ENCODE measurements at regions not wholly inside any gene's neighbourhood (a gene's known extent, or its start where the extent isn't known, plus 50 kb on each side); places are given as distances from the start of the nearest gene placed in this dataset.

DNA sequence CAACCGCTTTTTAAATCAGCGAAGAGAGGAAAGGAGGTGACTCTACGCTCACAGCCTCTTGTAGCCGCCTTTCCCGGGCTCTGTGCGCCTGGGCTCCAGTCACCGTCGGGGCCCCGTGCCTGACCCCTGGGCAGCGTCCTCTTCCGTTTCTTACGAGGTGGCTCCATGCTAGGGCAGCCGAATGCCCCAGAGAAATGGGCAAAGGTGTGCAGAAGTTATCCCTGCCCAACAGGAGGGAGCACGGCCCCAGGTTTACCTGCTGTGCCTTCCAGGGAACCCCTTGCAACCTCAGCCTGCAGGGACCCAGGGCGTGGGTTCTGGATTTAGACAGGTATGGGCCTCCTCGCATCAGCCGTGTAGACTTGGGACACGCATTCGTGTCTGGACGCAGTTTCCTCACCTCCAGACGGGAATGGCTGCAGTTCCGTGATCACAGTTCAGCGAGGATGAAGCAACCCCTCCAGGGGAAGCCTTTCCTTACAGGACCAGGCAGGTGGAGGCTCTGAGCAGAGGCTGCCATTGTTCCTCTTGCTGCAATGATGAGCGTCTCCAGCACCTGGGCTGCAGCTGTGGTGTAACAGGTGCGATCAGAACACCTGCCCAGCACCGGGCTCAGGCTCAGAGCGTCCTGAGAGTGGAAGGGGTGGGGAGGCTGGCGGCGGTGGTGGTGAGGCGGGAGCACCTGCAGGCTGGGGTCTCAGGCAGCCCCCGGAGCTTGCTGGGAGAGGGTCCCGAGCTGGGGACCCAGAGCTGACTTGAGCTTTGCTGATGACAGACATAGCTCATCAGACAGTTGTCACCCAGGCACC lies 81.3 kb upstream of the BHLHE23 start:
- no peak for DNase-seq

DNA sequence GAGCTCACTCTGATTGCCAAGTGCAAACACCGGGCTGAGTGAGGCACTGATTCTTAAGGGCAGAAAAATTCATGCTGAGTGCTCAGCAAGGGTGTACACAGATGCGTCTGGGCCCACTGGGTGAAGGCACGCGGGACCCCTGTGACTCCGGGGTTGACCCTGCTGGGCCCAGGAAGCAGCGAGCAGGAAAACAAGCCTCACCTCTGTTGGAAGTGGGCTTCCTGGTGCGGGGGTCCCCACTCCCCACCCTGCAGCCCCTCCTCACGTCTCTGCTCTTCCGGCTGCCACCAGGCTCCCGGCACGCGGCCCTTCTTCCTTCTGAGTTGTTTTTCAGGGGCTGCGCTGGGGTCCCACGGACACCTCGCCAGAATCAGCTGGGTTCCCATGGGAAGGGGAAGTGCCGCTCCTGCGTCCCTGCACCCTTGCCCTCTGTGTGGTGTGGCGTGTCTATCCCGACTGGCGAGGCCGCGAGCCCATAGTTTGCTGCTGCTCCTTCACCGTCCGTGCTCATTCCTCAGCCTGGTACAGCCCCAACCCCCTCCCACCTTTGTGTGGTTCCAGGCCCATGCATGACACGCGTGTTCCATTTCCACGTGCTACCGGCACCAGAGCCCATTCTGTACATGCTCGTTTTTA lies 80.6 kb upstream of the BHLHE23 start:
- DNase-seq = no peak

DNA sequence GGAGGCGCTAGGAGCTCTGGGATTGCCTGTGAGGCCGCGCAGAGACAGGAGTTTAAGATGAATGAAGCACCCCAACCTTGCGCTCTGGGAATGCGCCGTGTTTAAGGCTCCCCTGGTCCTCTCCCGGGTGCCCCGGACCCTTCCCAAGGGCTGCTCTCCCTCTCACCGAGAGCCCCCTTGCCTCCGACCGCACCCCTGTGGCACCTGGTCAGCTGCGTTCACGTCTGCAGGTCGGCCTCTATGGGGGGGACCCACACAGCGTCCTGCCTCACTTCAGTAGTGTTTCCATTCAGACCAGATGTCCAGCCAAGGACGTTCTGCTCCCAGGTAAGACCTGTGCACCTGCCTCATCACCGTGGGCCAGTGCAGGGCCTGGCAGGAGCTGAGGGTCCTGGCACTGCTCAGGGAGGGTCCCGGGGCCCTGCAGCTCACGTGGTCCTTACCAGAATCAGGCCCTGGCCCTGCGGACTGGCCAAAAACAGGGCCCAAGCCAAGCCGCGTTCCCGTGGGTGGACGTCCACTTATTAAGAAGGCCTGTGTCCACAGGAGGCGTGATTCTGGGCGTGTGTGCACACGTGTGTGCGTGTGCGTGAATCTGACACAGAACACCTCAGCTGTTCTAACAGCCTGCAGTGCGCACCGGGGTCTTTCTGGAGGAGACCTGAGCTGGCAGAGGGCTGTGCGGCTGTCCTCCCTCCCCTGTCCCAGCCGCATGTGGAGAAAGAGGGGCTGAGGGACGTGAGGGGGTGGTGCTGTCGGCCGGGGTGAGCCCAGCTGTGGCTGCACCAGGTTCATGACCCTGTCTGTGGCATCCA lies 79.9 kb upstream of the BHLHE23 start:
- DNase-seq = no peak

DNA sequence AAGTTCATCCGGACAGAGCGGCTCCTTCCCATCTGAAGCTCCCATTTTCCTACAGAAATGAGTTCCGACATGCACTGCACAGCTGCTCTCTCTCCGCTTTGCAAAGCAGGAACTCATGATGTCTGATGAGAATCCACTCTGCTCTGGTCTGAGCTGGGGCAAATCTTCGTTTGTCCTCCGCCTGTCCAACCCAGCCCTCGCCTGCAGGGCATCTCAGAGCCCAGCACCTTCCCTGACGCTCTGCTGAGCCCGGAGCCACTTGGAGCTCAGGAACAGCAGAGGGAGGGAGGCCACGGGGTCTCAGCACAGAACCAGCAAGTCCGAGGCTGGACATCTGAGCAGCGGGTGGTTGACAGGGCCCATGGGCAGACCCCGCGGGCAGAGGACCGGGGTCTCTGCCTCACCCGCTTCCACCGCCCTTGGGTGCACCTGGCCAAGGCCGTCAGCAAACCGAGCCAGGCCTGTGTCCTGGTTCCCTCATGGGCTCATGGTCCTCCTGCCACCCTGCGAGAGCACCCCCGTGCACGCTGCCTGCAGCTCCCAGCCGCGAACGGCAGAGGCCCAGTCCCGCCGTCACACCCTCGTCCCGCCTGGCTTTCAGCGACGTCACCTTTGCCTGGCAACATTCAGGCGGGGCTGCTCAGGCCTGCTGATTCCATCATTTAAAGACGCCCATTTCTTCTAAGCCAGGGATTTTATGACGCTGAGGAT lies 78.5 kb upstream of the BHLHE23 start:
- DNase-seq = no peak

DNA sequence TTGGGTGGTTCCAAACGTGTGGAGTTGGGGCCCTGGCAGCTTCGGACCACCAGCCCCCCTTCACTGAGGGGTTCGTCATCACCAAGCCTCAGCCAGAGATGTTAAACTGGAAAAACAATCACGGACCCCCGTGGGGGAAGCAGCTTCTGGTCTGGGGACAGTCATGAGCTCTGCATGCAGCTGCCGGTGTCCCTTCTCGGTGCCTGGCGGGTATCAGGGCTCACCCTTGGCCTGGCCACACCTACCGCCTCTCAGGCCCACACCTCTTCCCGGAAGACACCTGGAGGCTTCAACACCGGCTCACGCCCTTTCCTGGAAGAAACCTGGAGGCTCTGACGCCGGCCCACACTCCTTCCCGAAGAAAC lies 77.8 kb upstream of the BHLHE23 start:
- DNase-seq = no peak

DNA sequence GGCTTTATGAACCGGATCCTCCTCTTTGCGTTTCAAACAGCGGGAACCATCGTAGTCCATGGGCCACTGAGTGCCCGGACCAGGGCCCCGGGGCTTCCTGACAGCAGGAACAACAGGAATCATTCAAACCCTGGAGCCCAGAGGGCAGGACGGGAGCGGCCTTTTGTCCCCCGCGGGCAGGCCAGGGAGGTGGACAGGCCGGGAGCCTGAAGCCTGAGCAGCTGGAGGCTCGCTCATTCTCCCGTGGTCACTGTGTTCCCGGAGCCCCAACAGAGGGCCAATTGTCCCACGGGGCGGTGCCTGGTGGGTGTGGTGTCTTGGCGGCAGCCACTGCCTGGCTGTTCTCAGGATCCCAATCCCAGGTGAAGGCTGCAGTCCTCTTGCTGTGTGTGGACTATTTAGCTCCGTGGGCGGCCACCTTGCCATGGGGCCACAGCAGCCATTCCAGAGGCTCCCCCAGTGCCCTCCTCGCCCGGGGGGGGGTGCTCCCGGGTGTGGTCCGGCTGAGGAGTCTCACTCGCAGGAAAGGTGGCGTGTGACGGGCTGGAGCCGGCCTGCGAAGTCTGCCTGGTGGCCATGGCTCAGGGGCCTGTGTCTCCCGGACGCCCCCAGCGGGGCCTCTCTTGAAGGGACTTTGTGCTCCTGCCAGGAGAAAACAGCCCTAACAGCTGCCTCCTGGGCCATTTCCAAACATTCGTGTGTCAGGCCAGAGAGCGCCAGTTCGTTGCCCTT lies 77.2 kb upstream of the BHLHE23 start:
- DNase-seq = no peak

DNA sequence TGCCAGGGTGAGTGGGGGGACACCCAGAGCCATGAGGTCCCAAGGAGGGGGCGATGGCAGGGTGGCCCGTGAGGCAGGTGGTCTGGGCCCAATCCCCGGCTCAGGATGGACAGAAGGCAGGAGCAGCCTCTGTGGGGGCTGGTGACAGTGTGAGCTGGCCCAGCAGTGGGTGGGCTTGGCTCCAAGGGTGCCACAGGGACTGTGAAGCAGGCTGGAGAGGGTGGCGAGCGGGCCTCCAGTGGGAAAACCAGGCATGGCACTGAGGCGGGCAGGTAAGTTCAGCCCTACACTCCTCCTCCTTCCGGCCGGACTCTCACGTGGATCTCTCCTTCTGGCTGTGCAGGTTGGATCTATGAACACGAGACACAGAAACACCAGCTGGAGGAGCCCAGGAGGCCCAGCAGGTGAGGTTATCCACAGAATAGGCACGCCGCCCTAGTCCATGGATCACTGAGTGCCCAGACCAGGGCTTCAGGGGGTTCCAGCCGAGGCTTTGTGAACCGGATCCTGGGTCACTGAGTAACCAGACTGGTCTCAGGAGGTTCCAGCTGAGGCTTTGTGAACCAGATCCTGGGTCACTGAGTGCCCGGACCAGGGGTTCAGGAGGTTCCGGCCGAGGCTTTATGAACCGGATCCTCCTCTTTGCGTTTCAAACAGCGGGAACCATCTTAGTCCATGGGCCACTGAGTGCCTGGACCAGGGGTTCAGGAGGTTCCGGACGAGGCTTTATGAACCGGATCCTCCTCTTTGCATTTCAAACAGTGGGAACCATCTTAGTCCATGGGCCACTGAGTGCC lies 76.4 kb upstream of the BHLHE23 start:
- no peak for DNase-seq

DNA sequence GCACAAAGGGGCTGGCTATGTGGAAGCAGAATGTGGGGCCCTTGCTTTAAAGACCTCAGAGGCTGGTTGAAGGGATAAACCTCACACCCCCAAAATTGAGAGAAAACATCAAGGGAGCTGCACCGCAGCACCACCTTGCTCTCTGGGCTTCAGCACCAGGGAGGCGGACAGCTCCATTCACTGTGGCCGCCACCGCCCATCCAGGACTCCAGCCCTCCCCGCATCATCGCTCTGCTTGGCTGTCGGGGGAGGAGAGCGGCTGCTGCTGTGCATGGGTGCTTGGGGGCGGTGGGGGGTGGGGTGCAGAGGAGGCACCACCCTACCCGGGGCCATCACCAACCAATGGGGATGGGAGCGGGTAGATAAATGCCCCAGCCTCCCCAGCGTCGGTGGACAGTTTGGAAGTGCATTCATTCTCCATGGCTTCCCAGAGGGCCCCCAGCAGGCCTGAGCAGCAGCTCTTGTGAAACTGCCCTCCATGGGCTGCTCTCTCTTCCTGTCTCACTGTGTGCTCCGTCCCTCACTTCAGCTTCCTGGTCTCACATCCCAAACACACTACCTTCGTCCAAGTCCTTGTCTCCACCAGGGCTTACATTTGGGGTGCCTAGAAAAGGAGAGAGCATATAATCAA lies 75.7 kb upstream of the BHLHE23 start:
- DNase-seq = peak; percentile 52

DNA sequence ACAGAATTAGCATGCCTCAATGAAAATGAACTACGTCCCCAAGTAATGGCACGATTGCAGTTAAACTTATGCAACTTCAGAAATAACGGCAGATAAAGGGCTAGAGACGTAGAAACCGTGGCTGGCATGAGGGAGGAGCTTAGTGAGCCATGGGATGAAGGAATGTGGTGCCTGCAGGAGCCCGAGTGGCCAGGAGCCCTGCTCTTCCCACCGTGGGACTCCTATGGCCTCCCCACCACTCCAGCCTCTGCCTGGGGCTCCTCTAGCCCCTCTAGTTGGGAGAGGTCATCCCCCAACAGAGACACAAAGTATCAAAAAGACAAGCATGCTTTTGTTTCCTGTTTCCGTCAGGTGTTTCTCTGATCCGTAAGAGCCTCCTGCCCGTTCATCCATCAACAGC lies 75.1 kb upstream of the BHLHE23 start:
- no peak for DNase-seq

DNA sequence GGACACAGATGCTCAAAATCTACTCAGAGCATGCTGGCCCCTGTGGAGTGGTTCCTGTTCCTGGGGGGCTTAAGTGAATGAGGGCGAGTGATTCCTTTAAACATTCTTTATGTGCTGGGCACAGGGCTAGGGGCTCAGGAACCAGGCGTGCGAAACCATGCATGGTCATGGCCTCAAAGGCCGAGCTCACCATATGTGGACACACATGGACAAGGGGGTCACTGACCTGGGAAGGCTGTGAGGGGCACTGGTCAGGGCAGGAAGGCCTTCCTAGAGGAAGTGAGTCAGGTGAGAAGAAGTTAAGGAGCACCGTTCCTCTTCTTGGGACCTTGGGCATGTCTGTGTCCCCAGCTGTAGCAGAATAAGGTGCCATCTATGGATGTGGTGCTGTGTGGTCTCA lies 74.6 kb upstream of the BHLHE23 start:
- no peak for DNase-seq

DNA sequence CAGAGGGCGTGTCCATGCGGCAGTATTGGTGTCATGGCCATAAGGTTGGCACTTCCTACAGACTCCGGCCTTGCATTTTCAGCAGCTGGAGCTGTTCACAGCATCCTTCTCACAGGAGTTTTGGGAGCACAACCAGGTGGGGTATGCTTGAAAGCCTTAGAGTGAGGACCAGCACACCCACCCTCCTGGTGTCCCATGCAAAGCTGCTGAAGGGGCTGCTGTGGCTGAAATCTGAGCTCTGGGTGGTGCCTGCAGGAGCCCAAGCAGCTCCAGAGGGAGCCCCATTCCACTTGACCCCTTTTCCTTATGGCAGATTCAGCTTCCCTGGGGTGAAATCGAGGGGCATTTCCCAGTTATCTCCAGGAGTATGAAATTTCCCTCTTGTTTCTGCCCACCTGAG lies 74.0 kb upstream of the BHLHE23 start:
- no peak for DNase-seq

DNA sequence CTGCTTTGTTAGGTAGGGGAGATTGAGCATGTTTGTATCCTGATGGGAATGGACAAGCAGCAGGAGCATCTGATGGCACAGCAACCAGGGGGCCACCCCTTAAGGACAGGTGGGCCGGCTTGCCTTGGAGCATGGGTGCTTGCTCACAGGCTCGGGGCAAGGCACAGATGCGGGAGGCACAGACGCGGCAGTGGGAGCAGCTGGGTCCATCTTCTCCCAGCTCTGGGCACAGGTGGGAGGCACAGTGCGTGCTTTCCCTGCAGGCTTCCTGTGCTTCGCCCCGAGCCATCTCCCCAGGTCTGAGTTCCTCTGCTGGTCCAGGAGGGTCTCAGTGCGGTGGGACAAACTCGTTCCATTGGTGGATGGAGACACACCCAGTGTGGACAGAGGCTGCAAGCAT lies 73.6 kb upstream of the BHLHE23 start:
- no peak for DNase-seq

DNA sequence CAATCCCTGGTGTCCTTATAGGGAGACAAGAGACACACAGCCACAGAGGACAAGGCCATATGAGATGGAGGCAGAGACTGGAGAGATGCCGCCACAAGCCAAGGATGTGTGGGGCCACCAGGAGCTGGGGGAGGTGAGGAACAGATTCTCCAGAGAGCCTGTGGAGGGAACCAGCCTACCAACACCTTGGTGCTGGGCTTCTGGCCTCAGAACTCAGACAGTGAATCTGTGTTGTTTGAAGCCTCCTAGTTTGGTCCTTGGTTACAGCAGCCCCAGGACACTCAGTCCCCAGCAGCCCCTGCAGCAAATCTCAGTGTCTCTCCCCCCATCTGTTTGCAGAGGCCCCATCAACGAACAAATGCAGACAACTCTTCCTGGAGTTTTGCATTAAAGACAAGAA lies 73.2 kb upstream of the BHLHE23 start:
- DNase-seq = no peak

DNA sequence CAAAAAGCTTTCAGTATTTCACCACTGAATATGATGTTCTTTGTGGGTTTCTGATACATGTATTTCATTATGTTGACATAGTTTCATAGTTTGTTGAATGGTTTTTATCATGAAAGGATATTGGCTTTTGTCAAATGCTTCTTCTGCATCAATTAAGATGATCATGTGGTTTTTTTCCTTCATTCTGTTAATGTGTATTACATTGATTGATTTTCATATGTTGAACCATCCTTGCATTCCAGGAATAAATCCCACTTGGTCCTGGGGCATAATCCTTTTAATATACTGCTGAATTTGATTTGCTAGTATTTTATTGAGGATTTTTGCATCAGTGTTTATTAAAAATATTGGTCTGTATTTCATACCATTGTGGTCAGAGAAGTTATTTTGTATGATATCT lies 70.9 kb upstream of the BHLHE23 start:
- no peak for DNase-seq

DNA sequence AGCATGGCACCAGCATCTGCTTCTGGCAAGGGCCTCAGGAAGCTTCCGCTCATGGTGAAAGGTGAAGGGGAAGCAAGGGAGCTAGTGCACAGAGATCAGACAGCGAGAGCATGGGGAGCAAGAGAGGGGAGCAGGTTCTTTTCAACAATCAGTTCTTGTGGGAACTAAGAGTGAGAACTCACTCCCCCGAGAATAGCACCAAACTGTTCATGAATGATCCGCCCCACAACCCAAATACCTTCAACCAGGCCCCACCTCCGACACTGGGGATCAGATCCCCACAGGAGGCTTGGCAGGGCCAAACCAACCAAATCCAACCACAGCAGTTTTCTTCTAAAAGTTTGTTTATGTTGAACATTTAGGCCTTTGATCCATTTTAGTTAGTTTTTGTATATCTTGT lies 69.7 kb upstream of the BHLHE23 start:
- DNase-seq = no peak

DNA sequence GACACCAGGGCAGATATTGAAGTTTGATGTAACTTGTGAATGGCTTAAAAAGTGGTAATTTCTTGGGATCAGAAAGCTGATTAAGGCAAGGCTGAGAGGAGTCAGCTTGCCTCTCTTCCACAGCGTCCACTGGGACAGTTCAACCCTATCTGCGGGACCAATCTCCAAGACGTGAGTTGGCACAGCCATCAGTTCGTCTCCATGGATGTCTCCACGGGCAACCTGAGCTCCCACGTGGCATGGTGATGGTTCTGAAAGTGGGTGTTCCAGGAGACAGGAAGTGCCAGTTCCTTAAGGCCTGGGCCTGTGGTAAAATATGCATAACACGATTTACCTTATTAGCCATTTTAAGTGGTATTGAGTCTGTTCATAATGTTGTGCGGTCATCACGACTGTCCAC lies 67.9 kb upstream of the BHLHE23 start:
- no peak for DNase-seq

DNA sequence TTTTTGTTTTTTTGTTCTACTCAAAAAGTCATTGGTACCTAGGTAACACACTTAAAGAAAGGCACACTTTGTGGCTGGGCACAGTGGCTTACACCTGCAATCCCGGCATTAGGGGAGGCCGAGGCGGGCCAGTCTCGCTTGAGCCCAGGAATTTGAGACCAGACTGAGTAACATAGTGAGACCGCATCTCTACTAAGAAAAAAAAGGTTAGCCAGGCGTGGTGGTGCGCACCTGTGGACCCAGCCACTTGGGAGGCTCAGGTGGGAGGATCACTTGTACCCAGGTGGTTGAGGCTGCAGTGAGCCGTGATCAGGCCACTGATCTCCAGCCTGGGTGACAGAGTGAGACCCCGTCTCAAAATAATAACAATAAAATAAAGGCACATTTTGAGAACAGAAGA lies 67.4 kb upstream of the BHLHE23 start:
- no peak for DNase-seq

DNA sequence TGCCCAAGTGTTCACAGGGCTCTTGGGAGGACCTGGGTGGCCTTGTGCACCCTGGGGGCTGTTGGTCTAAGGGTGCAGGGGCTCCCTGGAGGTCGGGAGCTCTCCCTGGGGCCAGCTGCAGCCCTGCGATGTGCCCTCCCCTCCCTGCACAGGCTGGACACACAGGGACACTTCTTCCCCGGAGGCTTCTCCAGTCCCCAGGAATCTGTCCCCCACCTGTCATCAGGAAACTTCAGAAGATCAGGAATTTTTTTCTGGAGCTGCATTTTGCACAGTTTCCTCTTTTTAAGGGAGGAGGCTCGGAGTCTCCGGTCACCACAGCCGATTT lies 66.9 kb upstream of the BHLHE23 start:
- no peak for DNase-seq

DNA sequence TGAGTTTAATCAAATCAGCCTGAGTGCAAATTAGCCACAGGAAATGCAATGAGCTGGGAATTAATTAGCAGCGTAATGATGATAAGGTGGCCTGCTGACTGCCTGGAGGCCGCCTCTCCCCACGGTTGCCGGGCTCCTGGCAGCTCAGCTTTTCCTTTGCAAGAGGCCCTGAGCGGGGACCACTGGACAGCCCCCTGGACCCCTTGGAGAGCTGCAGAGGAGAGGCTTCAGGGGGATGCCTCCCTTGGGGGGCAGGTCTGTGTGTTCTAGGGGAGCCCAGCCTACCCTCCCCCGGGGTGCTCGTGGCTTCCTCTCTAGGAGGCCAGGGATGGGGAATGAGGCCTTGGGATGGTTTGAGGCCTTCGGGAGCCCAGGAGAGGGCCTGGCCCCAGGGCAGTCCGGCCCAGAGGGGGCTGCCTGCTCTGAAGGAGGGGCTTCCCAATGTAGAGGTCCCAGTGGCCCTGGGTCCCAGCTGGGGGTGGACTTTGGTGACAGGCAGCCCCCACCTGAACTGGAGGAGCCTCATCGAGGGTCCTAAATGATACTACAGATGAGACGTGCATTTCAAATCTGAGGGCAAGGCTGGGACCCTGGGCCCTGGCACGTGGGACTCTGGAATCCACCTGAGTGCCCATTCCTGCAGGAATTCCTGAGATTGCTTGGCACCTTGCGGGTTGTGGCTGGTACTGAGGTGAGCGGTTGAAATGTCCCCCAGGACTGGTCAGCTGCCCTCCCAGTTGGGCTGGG lies 66.4 kb upstream of the BHLHE23 start:
- no peak for DNase-seq

Measured in muscle of arm (tissue), 1 donor.